ENCODE measurements at regions not wholly inside any gene's neighbourhood (a gene's known extent, or its start where the extent isn't known, plus 50 kb on each side); places are given as distances from the start of the nearest gene placed in this dataset.
"Not testable (repeated sequence)": the region's sequence is repeated elsewhere in the genome, so short reads cannot be mapped to it uniquely, and the experiment has no call there.

DNA sequence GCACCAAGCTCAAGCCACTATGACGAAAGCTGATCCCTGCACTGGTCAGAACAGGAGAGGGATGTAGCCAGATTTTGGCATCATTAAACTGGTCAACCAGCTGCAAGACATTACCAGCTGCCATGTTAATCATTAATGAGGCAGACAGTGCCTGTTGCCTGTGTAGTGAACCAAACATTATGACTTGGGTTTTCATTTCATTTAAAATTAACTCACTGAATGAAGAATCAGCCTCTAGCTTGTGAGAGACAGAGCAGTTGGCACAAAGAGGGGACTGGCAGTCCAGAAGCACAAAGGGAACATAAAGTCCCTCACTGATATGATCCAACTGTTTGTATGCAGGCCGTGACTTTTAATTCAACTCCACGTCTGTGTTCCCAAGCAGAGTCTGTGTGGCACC is 318.9 kb downstream of the SEC16B start:
- H3K36me3 ChIP-seq = no peaks in the 10 kb centered on the region
- 0 out of 2 replicates have a peak, but pooled peaks cover 5% of the 10 kb centered on the region for H3K9me3 ChIP-seq (replicated peaks)
- no peak overlapping the region for H3K4me3 ChIP-seq
- no peaks in the 10 kb centered on the region for H3K4me1 ChIP-seq (replicated peaks)
- no peak overlapping the region for H3K27ac ChIP-seq
- H3K27me3 ChIP-seq (replicated peaks) = no peaks in the 10 kb centered on the region; the same call in none of the 2 replicates
- DNase-seq (ENCODE audit: low read depth in 1 of 2, low spot score in 2 of 2) = no peak

DNA sequence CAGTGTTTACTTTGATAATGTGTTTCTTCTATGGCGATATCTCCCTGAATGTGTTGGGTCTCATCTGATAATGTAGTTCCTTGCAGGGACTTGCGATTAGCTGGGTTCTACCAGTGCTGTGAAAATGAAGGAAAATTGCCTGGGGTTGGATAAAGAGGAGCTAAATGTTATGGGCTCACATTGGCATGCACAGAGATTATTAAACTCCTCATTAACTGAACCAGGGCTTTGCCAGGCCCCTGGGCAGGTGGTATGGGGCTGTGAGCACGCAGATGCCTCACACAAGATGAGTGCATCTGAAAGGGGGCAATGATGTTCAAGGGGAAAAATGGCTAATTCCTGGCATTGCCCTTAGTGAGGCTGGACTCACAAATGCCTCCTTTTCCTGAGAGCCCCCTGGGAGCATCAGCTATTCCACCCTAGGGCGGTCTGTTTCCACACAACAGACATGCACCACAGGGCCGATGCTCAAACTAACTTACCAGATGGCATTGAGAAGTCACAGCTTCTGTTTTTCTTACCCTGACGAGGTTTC is 321.1 kb downstream of the SEC16B start:
- no peaks in the 10 kb centered on the region for H3K27me3 ChIP-seq (replicated peaks)
- no peaks in the 10 kb centered on the region for H3K4me1 ChIP-seq (replicated peaks)
- no peak overlapping the region for H3K27ac ChIP-seq
- no peaks in the 10 kb centered on the region for H3K36me3 ChIP-seq
- no peak overlapping the region for H3K4me3 ChIP-seq
- 0 out of 2 replicates have a peak, but pooled peaks cover 5% of the 10 kb centered on the region for H3K9me3 ChIP-seq (replicated peaks)
- no peak for DNase-seq (ENCODE audit: low read depth in 1 of 2, low spot score in 2 of 2)

DNA sequence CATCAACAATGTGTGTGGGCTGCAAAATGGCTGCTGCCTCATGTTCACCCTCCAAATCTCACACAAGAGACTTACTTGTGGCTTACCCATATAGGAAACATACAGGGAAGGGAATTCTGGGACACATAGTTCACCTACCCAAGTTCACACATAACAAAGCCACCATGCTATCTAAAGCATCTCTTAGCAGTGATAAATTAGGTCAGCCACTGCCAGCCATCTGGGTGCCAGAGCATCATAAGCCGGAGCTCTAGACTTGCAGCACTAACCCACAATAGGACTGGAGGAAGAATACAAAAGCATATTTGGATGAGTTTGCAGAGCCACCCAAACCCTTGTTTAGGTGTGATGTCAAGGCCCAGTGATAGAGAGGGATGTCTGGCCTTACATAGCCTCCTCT is 321.7 kb downstream of the SEC16B start:
- DNase-seq (ENCODE audit: low read depth in 1 of 2, low spot score in 2 of 2) = no peak
- Histone ChIP-seq H3K27me3 (replicated peaks) (no peaks in the 10 kb centered on the region), H3K27ac (no peak overlapping the region)

DNA sequence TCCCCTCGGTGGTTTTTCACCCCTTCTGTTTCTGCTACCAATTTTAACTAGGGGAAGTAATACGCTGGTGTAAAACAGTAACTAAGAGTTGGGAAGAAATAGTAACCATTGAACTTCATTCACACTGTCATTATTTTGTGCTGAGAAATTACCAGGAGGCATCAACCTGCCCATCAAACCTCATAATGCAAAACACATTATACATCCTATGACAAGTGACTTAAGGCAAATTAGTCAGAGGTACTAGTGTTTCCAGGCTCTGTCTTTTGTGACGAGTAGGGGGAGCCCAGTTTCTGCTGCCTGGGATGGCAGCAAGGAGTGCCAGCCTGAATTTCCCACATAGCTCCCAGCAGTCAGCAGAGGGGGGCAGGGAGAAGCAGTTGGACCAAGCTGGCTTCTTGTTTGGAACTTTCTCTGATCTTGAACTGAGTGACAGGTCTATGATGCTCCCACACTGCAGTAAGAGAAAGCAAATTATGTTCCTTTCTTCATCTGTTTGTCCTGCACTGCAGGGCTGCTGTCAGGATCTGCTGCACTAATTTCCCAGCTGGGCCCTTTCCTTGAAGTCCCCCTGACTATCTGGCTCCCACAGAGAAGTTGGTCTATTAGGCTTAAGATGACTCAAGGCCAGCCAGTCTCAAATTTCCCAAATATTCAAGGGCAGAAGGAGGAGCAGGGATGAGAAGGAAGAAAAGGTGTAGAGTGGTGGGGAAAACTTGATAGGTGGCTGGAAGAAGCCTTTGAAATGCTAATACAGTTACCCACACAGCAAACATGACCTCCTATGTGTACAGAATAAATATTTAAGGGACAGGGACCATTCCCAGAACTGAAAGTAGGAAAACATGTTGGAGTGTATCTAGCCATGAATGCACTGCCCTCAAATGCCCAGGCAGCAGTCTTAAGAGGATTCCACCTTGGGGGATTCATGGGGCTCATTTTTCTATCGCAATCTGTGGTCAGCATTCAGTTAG is 322.8 kb downstream of the SEC16B start:
- H3K4me1 ChIP-seq (replicated peaks) = no peaks in the 10 kb centered on the region
- H3K27me3 ChIP-seq (replicated peaks) = no peaks in the 10 kb centered on the region
- 0 out of 2 replicates have a peak, but pooled peaks cover 5% of the 10 kb centered on the region for H3K9me3 ChIP-seq (replicated peaks)
- DNase-seq (ENCODE audit: low read depth in 1 of 2, low spot score in 2 of 2) = no peak
- no peak overlapping the region for H3K4me3 ChIP-seq
- no peak overlapping the region for H3K27ac ChIP-seq
- no peaks in the 10 kb centered on the region for H3K36me3 ChIP-seq

More for the DNA sequence above, 321.7 kb downstream of the SEC16B start:
- Histone ChIP-seq H3K4me1 (replicated peaks) (no peaks in the 10 kb centered on the region), H3K9me3 (replicated peaks) (0 out of 2 replicates have a peak, but pooled peaks cover 5% of the 10 kb centered on the region), H3K4me3 (no peak overlapping the region), H3K36me3 (no peaks in the 10 kb centered on the region)

DNA sequence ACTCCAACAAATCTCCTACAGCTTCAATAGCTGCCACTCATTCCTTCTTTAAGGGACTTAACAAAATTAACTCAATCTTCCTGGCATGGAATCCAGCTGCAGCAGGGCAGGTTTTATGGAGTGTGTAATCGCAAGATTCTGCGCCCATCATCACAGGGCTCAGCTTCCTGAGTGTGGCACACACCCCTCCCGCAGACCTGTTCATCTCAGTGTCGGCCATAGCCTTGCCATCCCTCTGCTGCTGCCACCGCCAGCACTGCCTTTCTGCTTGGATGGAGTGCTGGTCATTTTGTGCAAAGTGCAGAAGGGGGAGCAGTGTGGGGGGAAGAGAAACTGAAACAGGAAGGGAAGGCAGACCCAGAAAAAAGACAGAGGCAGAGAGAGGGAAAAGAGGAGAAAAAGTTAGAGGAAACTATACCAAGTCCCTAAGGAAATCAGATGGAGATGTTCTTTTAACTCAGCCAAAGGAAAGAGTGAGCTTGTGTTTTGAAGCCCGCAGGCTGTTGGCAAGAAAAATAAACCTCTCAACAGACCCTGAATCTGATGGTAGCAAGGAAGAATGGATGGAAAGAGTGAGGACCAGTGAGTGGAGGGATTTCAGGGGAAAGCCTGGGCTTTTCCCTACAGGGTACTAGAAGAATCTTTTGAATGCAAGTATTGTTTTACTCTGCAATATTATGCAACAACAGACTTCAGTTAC is 324.2 kb downstream of the SEC16B start:
- no peak for DNase-seq (ENCODE audit: low read depth in 1 of 2, low spot score in 2 of 2)
- H3K27ac ChIP-seq = no peak overlapping the region
- H3K36me3 ChIP-seq = no peaks in the 10 kb centered on the region
- 0 out of 2 replicates have a peak, but pooled peaks cover 5% of the 10 kb centered on the region for H3K9me3 ChIP-seq (replicated peaks)
- H3K4me3 ChIP-seq = no peak overlapping the region
- H3K4me1 ChIP-seq (replicated peaks) = no peaks in the 10 kb centered on the region
- H3K27me3 ChIP-seq (replicated peaks) = no peaks in the 10 kb centered on the region

DNA sequence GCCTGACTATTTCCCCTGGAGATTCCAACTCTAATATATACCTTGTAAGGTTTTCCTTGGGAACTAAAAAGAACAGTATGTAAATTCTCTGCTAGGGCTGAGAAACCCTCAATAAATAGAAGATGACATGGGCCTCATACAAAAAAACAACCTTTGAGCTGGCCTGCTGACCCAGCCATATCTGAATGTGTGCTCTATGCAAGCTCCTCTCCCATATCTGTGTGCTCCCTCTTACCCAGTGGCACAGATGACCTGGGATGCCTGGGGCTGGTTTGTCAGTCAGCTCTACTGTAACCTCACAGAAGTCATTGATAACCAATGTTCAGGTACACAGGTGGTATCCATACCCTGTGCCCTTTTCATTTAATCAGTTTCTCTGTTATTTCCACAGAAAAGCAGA is 329.2 kb downstream of the SEC16B start:
- no peak overlapping the region for H3K27ac ChIP-seq

DNA sequence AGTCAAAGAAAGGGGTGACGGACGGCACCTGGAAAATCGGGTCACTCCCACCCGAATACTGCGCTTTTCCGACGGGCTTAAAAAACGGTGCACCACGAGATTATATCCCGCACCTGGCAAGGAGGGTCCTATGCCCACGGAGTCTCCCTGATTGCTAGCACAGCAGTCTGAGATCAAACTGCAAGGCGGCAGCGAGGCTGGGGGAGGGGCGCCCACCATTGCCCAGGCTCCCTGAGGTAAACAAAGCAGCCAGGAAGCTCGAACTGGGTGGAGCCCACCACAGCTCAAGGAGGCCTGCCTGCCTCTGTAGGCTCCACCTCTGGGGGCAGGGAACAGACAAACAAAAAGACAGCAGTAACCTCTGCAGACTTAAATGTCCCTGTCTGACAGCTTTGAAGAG is 335.7 kb downstream of the SEC16B start:
- not testable (repeated sequence) for DNase-seq (ENCODE audit: low read depth in 1 of 2, low spot score in 2 of 2); H3K27ac ChIP-seq; H3K4me3 ChIP-seq; H3K9me3 ChIP-seq (replicated peaks); H3K4me1 ChIP-seq (replicated peaks); H3K36me3 ChIP-seq; H3K27me3 ChIP-seq (replicated peaks)

More for the DNA sequence above, 329.2 kb downstream of the SEC16B start:
- no peaks in the 10 kb centered on the region for H3K9me3 ChIP-seq (replicated peaks)
- H3K36me3 ChIP-seq = no peaks in the 10 kb centered on the region
- H3K4me3 ChIP-seq = no peak overlapping the region
- no peak for DNase-seq (ENCODE audit: low read depth in 1 of 2, low spot score in 2 of 2)
- H3K27me3 ChIP-seq (replicated peaks) = no peaks in the 10 kb centered on the region
- H3K4me1 ChIP-seq (replicated peaks) = no peaks in the 10 kb centered on the region

DNA sequence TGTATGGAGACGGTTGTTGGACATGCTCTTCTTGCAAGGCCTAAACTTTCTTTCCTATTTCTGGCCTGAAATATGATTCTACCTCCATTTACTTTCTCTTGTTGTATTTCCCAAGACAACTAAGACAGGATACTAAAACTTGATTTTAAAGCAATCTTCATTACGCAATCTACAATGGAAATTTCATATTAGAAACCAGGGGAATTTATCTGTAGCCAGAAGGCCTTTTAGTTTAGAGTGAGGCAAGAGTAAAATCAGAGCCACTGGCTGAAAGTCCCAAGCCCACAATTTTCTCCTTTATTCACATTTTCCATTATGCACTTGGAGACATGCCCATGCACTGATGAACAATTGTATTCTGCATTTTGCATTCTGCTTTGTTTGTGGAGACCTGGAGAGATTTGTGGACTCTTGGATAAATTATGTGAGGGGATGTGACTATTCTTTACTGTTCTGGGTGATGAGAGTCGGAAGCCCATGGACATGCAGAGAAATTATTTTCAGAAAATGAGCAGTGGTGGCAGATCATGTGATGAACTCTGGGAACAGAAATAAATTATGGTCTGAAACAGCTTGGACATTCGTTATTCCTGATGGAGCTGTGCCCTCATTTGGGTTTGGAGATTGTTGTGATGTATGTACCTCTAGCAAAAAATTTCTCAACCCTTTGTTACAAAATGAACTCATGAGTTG is 336.8 kb downstream of the SEC16B start:
- H3K27me3 ChIP-seq (replicated peaks) = no peaks in the 10 kb centered on the region

DNA sequence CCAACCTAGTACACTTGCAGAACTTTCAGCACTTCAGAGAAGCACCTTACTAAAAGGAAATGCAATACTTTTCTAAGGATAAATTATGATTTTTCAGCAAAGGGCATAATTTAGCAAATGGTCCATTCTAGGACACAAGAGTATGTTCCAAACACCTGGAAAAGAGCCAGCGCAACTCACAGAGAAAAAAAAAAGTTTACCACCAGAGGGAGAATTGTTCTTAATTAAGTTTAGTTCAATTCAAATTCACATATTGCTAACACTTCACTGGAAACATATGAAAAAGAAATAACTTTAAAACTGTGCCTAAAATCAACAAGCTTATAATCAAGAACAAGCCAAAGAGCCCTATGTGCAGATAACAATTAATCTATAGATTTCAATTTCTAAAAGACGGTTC is 338.1 kb downstream of the SEC16B start:
- Histone ChIP-seq H3K27me3 (replicated peaks) (no peaks in the 10 kb centered on the region), H3K4me3 (no peak overlapping the region), H3K9me3 (replicated peaks) (no peaks in the 10 kb centered on the region), H3K4me1 (replicated peaks) (no peaks in the 10 kb centered on the region), H3K27ac (no peak overlapping the region), H3K36me3 (no peaks in the 10 kb centered on the region)
- no peak for DNase-seq (ENCODE audit: low read depth in 1 of 2, low spot score in 2 of 2)

More for the DNA sequence above, 336.8 kb downstream of the SEC16B start:
- no peaks in the 10 kb centered on the region for H3K36me3 ChIP-seq
- no peak for DNase-seq (ENCODE audit: low read depth in 1 of 2, low spot score in 2 of 2)
- no peaks in the 10 kb centered on the region for H3K4me1 ChIP-seq (replicated peaks)
- no peaks in the 10 kb centered on the region for H3K9me3 ChIP-seq (replicated peaks)
- no peak overlapping the region for H3K4me3 ChIP-seq
- H3K27ac ChIP-seq = no peak overlapping the region

DNA sequence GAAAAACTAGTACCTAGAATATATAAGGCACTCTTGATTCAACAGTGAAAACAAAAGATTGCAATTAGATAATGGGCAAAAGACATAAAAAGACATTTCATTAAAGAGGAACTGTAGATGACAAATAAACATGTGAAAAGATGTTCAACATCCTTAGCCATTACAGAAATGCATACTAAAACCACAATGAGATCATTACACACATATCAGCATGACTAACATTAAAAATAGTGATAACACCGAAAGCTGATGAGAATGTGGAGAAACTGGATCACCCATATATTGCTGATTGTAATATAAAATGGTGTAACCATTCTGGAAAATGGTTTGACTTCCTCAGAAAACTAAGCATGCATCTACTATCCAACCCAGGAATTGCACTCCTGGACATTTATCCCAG is 340.3 kb downstream of the SEC16B start:
- no peaks in the 10 kb centered on the region for H3K4me1 ChIP-seq (replicated peaks)
- H3K27ac ChIP-seq = no peak overlapping the region
- no peaks in the 10 kb centered on the region for H3K9me3 ChIP-seq (replicated peaks)
- H3K4me3 ChIP-seq = no peak overlapping the region
- no peak for DNase-seq (ENCODE audit: low read depth in 1 of 2, low spot score in 2 of 2)
- H3K27me3 ChIP-seq (replicated peaks) = no peaks in the 10 kb centered on the region
- no peaks in the 10 kb centered on the region for H3K36me3 ChIP-seq

DNA sequence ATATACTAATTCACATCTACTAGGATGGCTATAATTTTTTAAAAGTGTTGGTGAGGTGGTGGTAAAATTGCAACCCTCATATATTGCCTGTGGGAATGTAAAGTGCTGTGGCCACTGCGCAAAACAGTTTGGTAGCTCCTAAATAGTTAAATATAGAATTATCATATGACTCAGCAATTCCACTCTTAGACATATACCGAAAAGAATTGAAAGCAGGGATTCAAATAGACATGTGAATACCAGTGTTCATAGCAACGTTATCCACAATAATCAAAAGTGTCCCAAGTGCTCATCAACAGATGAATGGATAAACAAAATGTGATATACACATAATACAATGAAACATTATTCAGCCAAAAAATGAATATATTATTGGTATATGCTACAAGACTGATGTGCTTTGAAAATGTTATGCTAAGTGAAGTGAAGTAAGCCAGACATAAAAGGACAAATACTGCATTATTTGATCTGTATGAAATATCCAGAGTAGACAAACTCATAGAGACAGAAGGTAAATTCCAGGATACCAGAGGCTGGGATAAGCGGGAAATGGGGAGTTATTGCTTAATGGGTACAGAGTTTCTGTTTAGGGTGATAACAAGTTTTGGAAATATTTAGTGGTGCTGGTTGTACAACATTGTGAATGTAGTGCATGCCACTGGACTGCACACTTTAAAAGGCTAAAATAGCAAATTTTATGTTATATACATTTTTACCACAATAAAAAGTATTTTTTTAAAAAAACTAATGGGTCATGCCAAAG is 342.5 kb downstream of the SEC16B start:
- Histone ChIP-seq H3K27me3 (replicated peaks) (no peaks in the 10 kb centered on the region), H3K9me3 (replicated peaks) (no peaks in the 10 kb centered on the region), H3K27ac (no peak overlapping the region), H3K4me1 (replicated peaks) (no peaks in the 10 kb centered on the region), H3K36me3 (no peaks in the 10 kb centered on the region), H3K4me3 (no peak overlapping the region)
- no peak for DNase-seq (ENCODE audit: low read depth in 1 of 2, low spot score in 2 of 2)

DNA sequence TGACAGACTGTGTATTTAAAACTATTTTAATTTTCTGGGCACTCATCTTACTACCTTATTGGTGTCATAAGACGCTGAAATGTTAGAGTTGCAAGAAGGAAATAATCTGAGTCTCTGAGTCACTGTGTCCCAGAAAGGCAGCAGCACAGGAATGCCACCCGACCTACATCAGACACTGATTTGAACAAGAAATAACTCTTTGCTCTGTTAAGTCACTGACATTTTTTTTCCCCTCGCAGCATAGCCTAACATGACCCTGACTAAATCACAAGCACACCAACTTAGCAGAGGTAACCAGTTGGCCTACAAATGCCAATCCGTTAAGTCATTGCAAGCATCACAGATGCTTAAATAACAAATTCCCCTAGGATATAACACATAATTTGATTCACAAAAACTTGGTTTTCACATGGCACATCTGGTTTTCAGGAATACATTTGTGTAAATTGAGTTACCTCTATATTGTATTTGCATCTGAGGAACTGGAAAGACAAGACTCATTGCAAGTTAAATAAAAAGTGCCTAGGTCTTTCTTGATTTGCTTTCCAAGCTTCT is 349.1 kb downstream of the SEC16B start:
- no peak for DNase-seq (ENCODE audit: low read depth in 1 of 2, low spot score in 2 of 2)
- Histone ChIP-seq H3K36me3 (no peaks in the 10 kb centered on the region), H3K4me1 (replicated peaks) (no peaks in the 10 kb centered on the region), H3K4me3 (no peak overlapping the region), H3K27ac (no peak overlapping the region), H3K9me3 (replicated peaks) (no peaks in the 10 kb centered on the region), H3K27me3 (replicated peaks) (peaks cover 3% of the 10 kb centered on the region; the same call in 1 of the 2 replicates)

DNA sequence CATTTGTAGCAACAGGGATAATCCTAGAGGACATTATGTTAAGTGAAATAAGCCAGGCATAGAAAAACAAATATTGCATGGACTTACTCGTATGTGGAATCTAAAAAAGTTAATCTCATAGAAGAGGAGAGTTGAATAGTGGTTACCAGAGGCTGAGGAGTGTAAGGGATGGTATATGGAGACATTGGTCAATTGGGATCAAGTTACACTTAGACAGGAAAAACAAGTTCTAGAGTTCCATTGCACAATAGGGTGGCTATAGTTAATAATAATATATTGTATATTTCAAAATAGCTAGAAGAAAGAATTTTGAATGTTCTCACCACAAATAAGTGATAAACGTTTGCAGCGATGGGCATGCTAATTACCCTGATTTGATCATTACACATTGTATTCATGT is 354.6 kb downstream of the SEC16B start:
- H3K4me1 ChIP-seq (replicated peaks) = no peaks in the 10 kb centered on the region
- H3K36me3 ChIP-seq = no peaks in the 10 kb centered on the region
- H3K4me3 ChIP-seq = no peak overlapping the region
- no peaks in the 10 kb centered on the region for H3K9me3 ChIP-seq (replicated peaks)
- peaks cover 3% of the 10 kb centered on the region for H3K27me3 ChIP-seq (replicated peaks)
- no peak for DNase-seq (ENCODE audit: low read depth in 1 of 2, low spot score in 2 of 2)
- H3K27ac ChIP-seq = no peak overlapping the region

All from SJSA1 (cell line).